ENCODE measurements at regions not wholly inside any gene's neighbourhood (a gene's known extent, or its start where the extent isn't known, plus 50 kb on each side); places are given as distances from the start of the nearest gene placed in this dataset.

GRCh38 chr19:30244533-30244932 lies 127.7 kb upstream of the ZNF536 start (continued):
- TF ChIP-seq REST (IDR thresholded peaks at IDR 0.05; ENCODE audit: low read depth, low read length): no peak
- no peak for TF ChIP-seq RXRA (IDR thresholded peaks at IDR 0.05; ENCODE audit: borderline replicate concordance, low read depth)

- H4K20me1 ChIP-seq (ENCODE audit: insufficient read depth): no peaks in the 10 kb centered on the region
- DNase-seq: no peak
- no peaks in the 10 kb centered on the region for H3K9me2 ChIP-seq
- H3K4me1 ChIP-seq (ENCODE audit: control insufficient read depth in 1 of 2, insufficient read depth in 2 of 2, low read depth in 1 of 2, low read length in 1 of 2): peaks cover 0 to 5% of the 10 kb centered on the region in 2 experiments; a peak in 1 of 4 replicates
- POLR2A ChIA-PET: no interaction called here
- H3F3A ChIP-seq (replicated peaks; ENCODE audit: insufficient read depth): no peaks in the 10 kb centered on the region
- H2AFZ ChIP-seq (ENCODE audit: low read depth): no peak overlapping the region
- CTCF ChIA-PET: interaction anchor here (1.0 kb wide), 1 partner anchor 9 kb away, joined by 3 read pairs; no protein-coding TSS in a partner anchor
- no peaks in the 10 kb centered on the region for H3K36me3 ChIP-seq (replicated peaks in 1 of 2; ENCODE audit: control insufficient read depth in 1 of 2, insufficient read depth in 2 of 2, low read length in 1 of 2)
- H3K4me2 ChIP-seq: no peak overlapping the region
- no peaks in the 10 kb centered on the region for H3K27me3 ChIP-seq (ENCODE audit: insufficient read depth)
- H3K9ac ChIP-seq: no peak overlapping the region
- TF ChIP-seq REST (IDR thresholded peaks at IDR 0.05; ENCODE audit: low read depth, low read length): no peak
- no peak for TF ChIP-seq RFX5 (IDR thresholded peaks at IDR 0.05; ENCODE audit: low read length)
- no peak for TF ChIP-seq MEF2A (IDR thresholded peaks at IDR 0.05; ENCODE audit: borderline replicate concordance, low read depth)
- no peak for TF ChIP-seq CTCF (IDR thresholded peaks at IDR 0.05)
- no peak for TF ChIP-seq TAF1 (IDR thresholded peaks at IDR 0.05; ENCODE audit: borderline replicate concordance, low read depth, low read length)
- no peak for TF ChIP-seq EP300 (IDR thresholded peaks at IDR 0.05; ENCODE audit: borderline replicate concordance in 1 of 2, low read depth in 1 of 2, low read length in 1 of 2)
- no peak for TF ChIP-seq FOSL2 (IDR thresholded peaks at IDR 0.05; ENCODE audit: borderline replicate concordance, low read depth)
- TF ChIP-seq RAD21 (IDR thresholded peaks at IDR 0.05; ENCODE audit: low read length): no peak
- no peak overlapping the region for H3K4me3 ChIP-seq (ENCODE audit: low read depth in 2 of 2, low read length in 1 of 2)
- no peaks in the 10 kb centered on the region for H3K9me3 ChIP-seq
- no peak overlapping the region for H3K27ac ChIP-seq (ENCODE audit: low read depth in 2 of 2, low read length in 1 of 2)
- H3K79me2 ChIP-seq (ENCODE audit: insufficient read depth): no peaks in the 10 kb centered on the region
- WGBS (ENCODE audit: low lambda C conversion rate): 53% methylated on average over 17 of the region's 17 CpGs
These were observed 126.7 kb upstream of the ZNF536 start for GRCh38 chr19:30245401-30246039.

Data from SK-N-SH (cell line).